BLaER1 (cell line): ENCODE measurements at regions not wholly inside any gene's neighbourhood (a gene's known extent, or its start where the extent isn't known, plus 50 kb on each side); places are given as distances from the start of the nearest gene placed in this dataset.

Experiments used
- H3K27ac ChIP-seq: shearing (Covaris generic); formaldehyde crosslinking; 2 replicates; pipeline ENCODE4 v1.8.1; 2022
- H3K27me3 ChIP-seq: shearing (Covaris generic); formaldehyde crosslinking; 2 replicates; pipeline ENCODE4 v1.8.1; 2022
- H3K36me3 ChIP-seq: shearing (Covaris generic); formaldehyde crosslinking; 2 replicates; pipeline ENCODE4 v1.8.1; 2022
- H3K4me1 ChIP-seq: shearing (Covaris generic); formaldehyde crosslinking; 2 replicates; pipeline ENCODE4 v1.8.1; 2022
- H3K4me2 ChIP-seq: shearing (Covaris generic); formaldehyde crosslinking; 2 replicates; pipeline ENCODE4 v1.8.1; 2022
- H3K4me3 ChIP-seq: shearing (Covaris generic); formaldehyde crosslinking; 2 replicates; pipeline ENCODE4 v1.8.1; 2022
- H3K9ac ChIP-seq: shearing (Covaris generic); formaldehyde crosslinking; 2 replicates; pipeline ENCODE4 v1.8.1; 2022
- H3K9me3 ChIP-seq: shearing (Covaris generic); formaldehyde crosslinking; 2 replicates; pipeline ENCODE4 v1.8.1; 2022
- H4K20me1 ChIP-seq: shearing (Covaris generic); formaldehyde crosslinking; 2 replicates; pipeline ENCODE4 v1.8.1; 2022
- Cebpa-rat ChIP-seq: shearing (Covaris generic); IDR thresholded peaks from 2 replicates; pipeline ENCODE4 v1.8.1; 2022

GRCh38 chr11:80898910-80899309, 1458.1 kb upstream of the TENM4 start:
- H3K4me3 ChIP-seq = no peak overlapping the region
- H3K9me3 ChIP-seq = no peaks in the 10 kb centered on the region
- H3K9ac ChIP-seq = no peak overlapping the region
- H3K4me1 ChIP-seq = no peaks in the 10 kb centered on the region
- H3K27ac ChIP-seq = no peak overlapping the region
- H3K4me2 ChIP-seq = no peak overlapping the region
- H3K36me3 ChIP-seq = no peaks in the 10 kb centered on the region
- no peaks in the 10 kb centered on the region for H3K27me3 ChIP-seq
- TF ChIP-seq Cebpa-rat = no peak
- no peaks in the 10 kb centered on the region for H4K20me1 ChIP-seq

GRCh38 chr11:80886684-80887083, 1445.9 kb upstream of the TENM4 start:
- Histone ChIP-seq H3K9ac (no peak overlapping the region), H3K4me3 (no peak overlapping the region), H3K27ac (no peak overlapping the region), H3K27me3 (no peaks in the 10 kb centered on the region), H4K20me1 (no peaks in the 10 kb centered on the region), H3K4me1 (no peaks in the 10 kb centered on the region), H3K36me3 (no peaks in the 10 kb centered on the region), H3K4me2 (no peak overlapping the region), H3K9me3 (no peaks in the 10 kb centered on the region)
- no peak for TF ChIP-seq Cebpa-rat

GRCh38 chr11:80873310-80873999, 1432.6 kb upstream of the TENM4 start:
- Histone ChIP-seq H3K9ac (no peak overlapping the region), H3K9me3 (no peaks in the 10 kb centered on the region), H3K4me3 (no peak overlapping the region), H3K4me1 (no peaks in the 10 kb centered on the region), H4K20me1 (no peaks in the 10 kb centered on the region), H3K27ac (no peak overlapping the region), H3K27me3 (no peaks in the 10 kb centered on the region), H3K4me2 (no peak overlapping the region), H3K36me3 (no peaks in the 10 kb centered on the region)
- TF ChIP-seq Cebpa-rat = no peak

GRCh38 chr11:80872116-80872728, 1431.4 kb upstream of the TENM4 start:
- no peaks in the 10 kb centered on the region for H3K4me1 ChIP-seq
- no peaks in the 10 kb centered on the region for H3K27me3 ChIP-seq
- no peaks in the 10 kb centered on the region for H4K20me1 ChIP-seq
- no peak overlapping the region for H3K27ac ChIP-seq
- no peak for TF ChIP-seq Cebpa-rat
- no peaks in the 10 kb centered on the region for H3K36me3 ChIP-seq
- H3K4me3 ChIP-seq = no peak overlapping the region
- no peaks in the 10 kb centered on the region for H3K9me3 ChIP-seq
- H3K9ac ChIP-seq = no peak overlapping the region
- H3K4me2 ChIP-seq = no peak overlapping the region

- no peak overlapping the region for H3K4me2 ChIP-seq
- H4K20me1 ChIP-seq = no peaks in the 10 kb centered on the region
- H3K4me1 ChIP-seq = peaks cover 6% of the 10 kb centered on the region; the same call in 1 of the 2 replicates
- no peak overlapping the region for H3K9ac ChIP-seq
- H3K4me3 ChIP-seq = no peak overlapping the region
- TF ChIP-seq Cebpa-rat = no peak
- no peak overlapping the region for H3K27ac ChIP-seq
- no peaks in the 10 kb centered on the region for H3K36me3 ChIP-seq
- H3K9me3 ChIP-seq = no peaks in the 10 kb centered on the region
- no peaks in the 10 kb centered on the region for H3K27me3 ChIP-seq
Observed at GRCh38 chr11:80868831-80869230, 1428.0 kb upstream of the TENM4 start.

- Histone ChIP-seq H3K4me2 (no peak overlapping the region), H3K27me3 (no peaks in the 10 kb centered on the region), H4K20me1 (no peaks in the 10 kb centered on the region), H3K27ac (no peak overlapping the region), H3K4me3 (no peak overlapping the region), H3K36me3 (no peaks in the 10 kb centered on the region), H3K9ac (no peak overlapping the region), H3K9me3 (no peaks in the 10 kb centered on the region), H3K4me1 (peaks cover 6% of the 10 kb centered on the region; the same call in 1 of the 2 replicates)
- TF ChIP-seq Cebpa-rat = no peak
Observed at GRCh38 chr11:80862011-80862410, 1421.2 kb upstream of the TENM4 start.

- no peak overlapping the region for H3K4me3 ChIP-seq
- H3K4me2 ChIP-seq = no peak overlapping the region
- no peaks in the 10 kb centered on the region for H4K20me1 ChIP-seq
- H3K36me3 ChIP-seq = no peaks in the 10 kb centered on the region
- H3K27ac ChIP-seq = no peak overlapping the region
- H3K9ac ChIP-seq = no peak overlapping the region
- no peaks in the 10 kb centered on the region for H3K27me3 ChIP-seq
- H3K9me3 ChIP-seq = no peaks in the 10 kb centered on the region
- no peak for TF ChIP-seq Cebpa-rat
- H3K4me1 ChIP-seq = peaks cover 6% of the 10 kb centered on the region; the same call in 1 of the 2 replicates
Observed at GRCh38 chr11:80861193-80861592, 1420.4 kb upstream of the TENM4 start.

- no peak overlapping the region for H3K4me2 ChIP-seq
- no peak overlapping the region for H3K4me3 ChIP-seq
- no peak overlapping the region for H3K9ac ChIP-seq
- no peaks in the 10 kb centered on the region for H3K36me3 ChIP-seq
- no peaks in the 10 kb centered on the region for H3K27me3 ChIP-seq
- no peak overlapping the region for H3K27ac ChIP-seq
- no peaks in the 10 kb centered on the region for H4K20me1 ChIP-seq
- peaks cover 6% of the 10 kb centered on the region; the same call in 1 of the 2 replicates for H3K4me1 ChIP-seq
- no peak for TF ChIP-seq Cebpa-rat
- H3K9me3 ChIP-seq = no peaks in the 10 kb centered on the region
Observed at GRCh38 chr11:80860632-80861031, 1419.8 kb upstream of the TENM4 start.

- no peak overlapping the region for H3K4me2 ChIP-seq
Observed at GRCh38 chr11:80856066-80856465, 1415.2 kb upstream of the TENM4 start.

GRCh38 chr11:80855426-80855825, 1414.6 kb upstream of the TENM4 start:
- H4K20me1 ChIP-seq = no peaks in the 10 kb centered on the region
- H3K36me3 ChIP-seq = no peaks in the 10 kb centered on the region
- H3K27ac ChIP-seq = no peak overlapping the region
- H3K27me3 ChIP-seq = no peaks in the 10 kb centered on the region
- no peak overlapping the region for H3K9ac ChIP-seq
- H3K4me2 ChIP-seq = no peak overlapping the region
- no peaks in the 10 kb centered on the region for H3K9me3 ChIP-seq
- no peaks in the 10 kb centered on the region for H3K4me1 ChIP-seq
- TF ChIP-seq Cebpa-rat = no peak
- no peak overlapping the region for H3K4me3 ChIP-seq

More at GRCh38 chr11:80856066-80856465, 1415.2 kb upstream of the TENM4 start:
- no peak for TF ChIP-seq Cebpa-rat
- H3K9me3 ChIP-seq = no peaks in the 10 kb centered on the region
- no peak overlapping the region for H3K27ac ChIP-seq
- no peaks in the 10 kb centered on the region for H3K36me3 ChIP-seq
- H3K4me3 ChIP-seq = no peak overlapping the region
- H3K27me3 ChIP-seq = no peaks in the 10 kb centered on the region
- H3K4me1 ChIP-seq = no peaks in the 10 kb centered on the region
- H4K20me1 ChIP-seq = no peaks in the 10 kb centered on the region
- no peak overlapping the region for H3K9ac ChIP-seq
